ENCODE measurements at regions not wholly inside any gene's neighbourhood (a gene's known extent, or its start where the extent isn't known, plus 50 kb on each side); places are given as distances from the start of the nearest gene placed in this dataset.
"Not testable (repeated sequence)": the region's sequence is repeated elsewhere in the genome, so short reads cannot be mapped to it uniquely, and the experiment has no call there.

- Histone ChIP-seq H3K4me2 (no peak overlapping the region), H3K79me2 (ENCODE audit: insufficient read depth, low read depth) (no peaks in the 10 kb centered on the region), H3K9ac (no peak overlapping the region), H3K36me3 (ENCODE audit: insufficient read depth) (no peaks in the 10 kb centered on the region), H3K4me3 (IDR thresholded peaks at IDR 0.05; ENCODE audit: insufficient read depth, low read depth, low read length) (no peak overlapping the region), H3K4me1 (ENCODE audit: low read depth, poor library complexity, severe bottlenecking) (no peaks in the 10 kb centered on the region), H2AFZ (ENCODE audit: low read depth) (no peak overlapping the region), H3K27ac (no peak overlapping the region), H4K20me1 (ENCODE audit: insufficient read depth) (no peaks in the 10 kb centered on the region), H3K27me3 (ENCODE audit: insufficient read depth, low read depth) (no peaks in the 10 kb centered on the region)
- no peak for TF ChIP-seq CTCF (conservative IDR thresholded peaks at IDR 0.05; ENCODE audit: low read depth, low read length)
These were observed 119.7 kb downstream of the TEX13C start for GRCh38 chrX:125439194-125439849.

GRCh38 chrX:125444659-125445058, 125.0 kb downstream of the TEX13C start:
- Histone ChIP-seq H3K4me3 (IDR thresholded peaks at IDR 0.05; ENCODE audit: insufficient read depth, low read depth, low read length) (no peak overlapping the region), H3K9ac (no peak overlapping the region), H3K4me2 (no peak overlapping the region), H3K27ac (no peak overlapping the region), H3K27me3 (ENCODE audit: insufficient read depth, low read depth) (no peaks in the 10 kb centered on the region), H3K36me3 (ENCODE audit: insufficient read depth) (no peaks in the 10 kb centered on the region), H4K20me1 (ENCODE audit: insufficient read depth) (no peaks in the 10 kb centered on the region), H3K4me1 (ENCODE audit: low read depth, poor library complexity, severe bottlenecking) (no peaks in the 10 kb centered on the region), H2AFZ (ENCODE audit: low read depth) (no peak overlapping the region), H3K79me2 (ENCODE audit: insufficient read depth, low read depth) (no peaks in the 10 kb centered on the region)
- no peak for TF ChIP-seq CTCF (conservative IDR thresholded peaks at IDR 0.05; ENCODE audit: low read depth, low read length)

GRCh38 chrX:125475482-125475881, 155.8 kb downstream of the TEX13C start:
- no peak overlapping the region for H3K27ac ChIP-seq
- no peaks in the 10 kb centered on the region for H4K20me1 ChIP-seq (ENCODE audit: insufficient read depth)
- no peak overlapping the region for H3K4me2 ChIP-seq
- no peak overlapping the region for H3K9ac ChIP-seq
- no peaks in the 10 kb centered on the region for H3K79me2 ChIP-seq (ENCODE audit: insufficient read depth, low read depth)
- H3K4me3 ChIP-seq (IDR thresholded peaks at IDR 0.05; ENCODE audit: insufficient read depth, low read depth, low read length) = no peak overlapping the region
- no peak for TF ChIP-seq CTCF (conservative IDR thresholded peaks at IDR 0.05; ENCODE audit: low read depth, low read length)
- H3K36me3 ChIP-seq (ENCODE audit: insufficient read depth) = no peaks in the 10 kb centered on the region
- no peaks in the 10 kb centered on the region for H3K4me1 ChIP-seq (ENCODE audit: low read depth, poor library complexity, severe bottlenecking)
- no peak overlapping the region for H2AFZ ChIP-seq (ENCODE audit: low read depth)
- no peaks in the 10 kb centered on the region for H3K27me3 ChIP-seq (ENCODE audit: insufficient read depth, low read depth)

GRCh38 chrX:125492439-125492838, 172.8 kb downstream of the TEX13C start:
- TF ChIP-seq CTCF (conservative IDR thresholded peaks at IDR 0.05; ENCODE audit: low read depth, low read length) = no peak
- Histone ChIP-seq H3K4me3 (IDR thresholded peaks at IDR 0.05; ENCODE audit: insufficient read depth, low read depth, low read length) (no peak overlapping the region), H3K79me2 (ENCODE audit: insufficient read depth, low read depth) (no peaks in the 10 kb centered on the region), H3K36me3 (ENCODE audit: insufficient read depth) (no peaks in the 10 kb centered on the region), H3K9ac (no peak overlapping the region), H2AFZ (ENCODE audit: low read depth) (no peak overlapping the region), H3K27ac (no peak overlapping the region), H3K4me1 (ENCODE audit: low read depth, poor library complexity, severe bottlenecking) (no peaks in the 10 kb centered on the region), H3K4me2 (no peak overlapping the region), H4K20me1 (ENCODE audit: insufficient read depth) (no peaks in the 10 kb centered on the region), H3K27me3 (ENCODE audit: insufficient read depth, low read depth) (no peaks in the 10 kb centered on the region)

- not testable (repeated sequence) for H3K9ac ChIP-seq
These were observed 173.3 kb downstream of the TEX13C start for GRCh38 chrX:125493004-125493403.

More at GRCh38 chrX:125493004-125493403, 173.3 kb downstream of the TEX13C start:
- H4K20me1 ChIP-seq (ENCODE audit: insufficient read depth); H3K27ac ChIP-seq; H3K4me3 ChIP-seq (IDR thresholded peaks at IDR 0.05; ENCODE audit: insufficient read depth, low read depth, low read length); H3K4me2 ChIP-seq; H3K4me1 ChIP-seq (ENCODE audit: low read depth, poor library complexity, severe bottlenecking); H3K36me3 ChIP-seq (ENCODE audit: insufficient read depth); H2AFZ ChIP-seq (ENCODE audit: low read depth); H3K27me3 ChIP-seq (ENCODE audit: insufficient read depth, low read depth); H3K79me2 ChIP-seq (ENCODE audit: insufficient read depth, low read depth): not testable (repeated sequence)
